G401 (cell line): ENCODE measurements at regions not wholly inside any gene's neighbourhood (a gene's known extent, or its start where the extent isn't known, plus 50 kb on each side); places are given as distances from the start of the nearest gene placed in this dataset.

Experiments
- DNase-seq: peaks from one replicate; pipeline ENCODE4 v3.0.0-alpha.2; 2015; ENCODE audit warnings: low spot score
- in situ Hi-C: cut with HindIII; loops from 2 replicates; pipeline ENCODE4 v1.10.0; 2016; ENCODE audit warnings: low sequenced_read_pairs, mixed read lengths

- in situ Hi-C loops = no loop called here
- DNase-seq = no peak
Observed at GRCh38 chr18:46356278-46357033, 252.3 kb downstream of the HAUS1 start.

GRCh38 chr18:46360102-46360699 lies 256.0 kb downstream of the HAUS1 start:
- in situ Hi-C loops = no loop called here
- DNase-seq = no peak

GRCh38 chr18:46360866-46361265 lies 256.7 kb downstream of the HAUS1 start:
- peak; percentile 41 for DNase-seq
- in situ Hi-C loops = no loop called here

GRCh38 chr18:46362533-46362932 lies 258.3 kb downstream of the HAUS1 start:
- in situ Hi-C loops = no loop called here
- DNase-seq = no peak

GRCh38 chr18:46364048-46364447 lies 259.9 kb downstream of the HAUS1 start:
- in situ Hi-C loops = no loop called here
- no peak for DNase-seq

- in situ Hi-C loops = no loop called here
- no peak for DNase-seq
Observed at GRCh38 chr18:46366201-46366600, 262.0 kb downstream of the HAUS1 start.

GRCh38 chr18:46366751-46367376 lies 262.7 kb downstream of the HAUS1 start:
- in situ Hi-C loops = no loop called here
- DNase-seq = peak; percentile 80

GRCh38 chr18:46369323-46369722 lies 265.1 kb downstream of the HAUS1 start:
- in situ Hi-C loops = no loop called here

GRCh38 chr18:46370898-46371297 lies 266.7 kb downstream of the HAUS1 start:
- no peak for DNase-seq
- in situ Hi-C loops = no loop called here

More at GRCh38 chr18:46369323-46369722, 265.1 kb downstream of the HAUS1 start:
- no peak for DNase-seq

GRCh38 chr18:46372670-46373069 lies 268.5 kb downstream of the HAUS1 start:
- no peak for DNase-seq
- in situ Hi-C loops = no loop called here

- no peak for DNase-seq
- in situ Hi-C loops = no loop called here
Observed at GRCh38 chr18:46373131-46373530, 268.9 kb downstream of the HAUS1 start.

GRCh38 chr18:46373791-46374190 lies 269.6 kb downstream of the HAUS1 start:
- in situ Hi-C loops = no loop called here
- DNase-seq = no peak

GRCh38 chr18:46374850-46375249 lies 270.7 kb downstream of the HAUS1 start:
- in situ Hi-C loops = no loop called here
- no peak for DNase-seq

- no peak for DNase-seq
- in situ Hi-C loops = no loop called here
Observed at GRCh38 chr18:46377557-46377956, 273.4 kb downstream of the HAUS1 start.

GRCh38 chr18:46378126-46378863 lies 274.1 kb downstream of the HAUS1 start:
- in situ Hi-C loops = no loop called here

GRCh38 chr18:46378864-46379207 lies 274.7 kb downstream of the HAUS1 start:
- no peak for DNase-seq
- in situ Hi-C loops = no loop called here

More at GRCh38 chr18:46378126-46378863, 274.1 kb downstream of the HAUS1 start:
- no peak for DNase-seq

- in situ Hi-C loops = no loop called here
Observed at GRCh38 chr18:46379323-46379950, 275.3 kb downstream of the HAUS1 start.

GRCh38 chr18:46385124-46385523 lies 271.9 kb downstream of the LOXHD1 start:
- in situ Hi-C loops = no loop called here
- DNase-seq = no peak

More at GRCh38 chr18:46379323-46379950, 275.3 kb downstream of the HAUS1 start:
- DNase-seq = no peak

- DNase-seq = peak; percentile 86
- in situ Hi-C loops = no loop called here
Observed at GRCh38 chr18:46386788-46387187, 270.2 kb downstream of the LOXHD1 start.
